GM23338 (cell line): ENCODE measurements at regions not wholly inside any gene's neighbourhood (a gene's known extent, or its start where the extent isn't known, plus 50 kb on each side); places are given as distances from the start of the nearest gene placed in this dataset.

Experiments
- JUNB ChIP-seq: IDR thresholded peaks from one replicate; pipeline ENCODE4 v1.6.1; 2016; ENCODE audit warnings: antibody characterized with exemption; ENCODE audit not compliant: unreplicated experiment
- REST ChIP-seq: IDR thresholded peaks from one replicate; pipeline ENCODE4 v1.6.1; 2018; ENCODE audit warnings: antibody characterized with exemption; ENCODE audit not compliant: unreplicated experiment
- TF ChIP-seq, protein P1 (sequence below), 2 experiments: fragments of 200-600 bp in 1 of 2; sonication (generic) in 1 of 2; conservative IDR thresholded peaks; 2 replicates each; pipeline versions ENCODE4 v1.5.1 to v1.6.1; 2016 to 2017; ENCODE audit warnings: antibody characterized with exemption in 2 of 2, low read depth in 2 of 2, mild to moderate bottlenecking in 2 of 2, moderate library complexity in 1 of 2
- TF ChIP-seq, protein P2 (sequence below): fragments of 250-450 bp; sonication (Bioruptor Pico); IDR thresholded peaks from 2 replicates; pipeline ENCODE4 v1.5.0; 2020; ENCODE audit warnings: mild to moderate bottlenecking, moderate library complexity

GRCh38 chr5:158383486-158383885 lies 524.5 kb upstream of the CLINT1 start:
- TF ChIP-seq, protein P1, sequence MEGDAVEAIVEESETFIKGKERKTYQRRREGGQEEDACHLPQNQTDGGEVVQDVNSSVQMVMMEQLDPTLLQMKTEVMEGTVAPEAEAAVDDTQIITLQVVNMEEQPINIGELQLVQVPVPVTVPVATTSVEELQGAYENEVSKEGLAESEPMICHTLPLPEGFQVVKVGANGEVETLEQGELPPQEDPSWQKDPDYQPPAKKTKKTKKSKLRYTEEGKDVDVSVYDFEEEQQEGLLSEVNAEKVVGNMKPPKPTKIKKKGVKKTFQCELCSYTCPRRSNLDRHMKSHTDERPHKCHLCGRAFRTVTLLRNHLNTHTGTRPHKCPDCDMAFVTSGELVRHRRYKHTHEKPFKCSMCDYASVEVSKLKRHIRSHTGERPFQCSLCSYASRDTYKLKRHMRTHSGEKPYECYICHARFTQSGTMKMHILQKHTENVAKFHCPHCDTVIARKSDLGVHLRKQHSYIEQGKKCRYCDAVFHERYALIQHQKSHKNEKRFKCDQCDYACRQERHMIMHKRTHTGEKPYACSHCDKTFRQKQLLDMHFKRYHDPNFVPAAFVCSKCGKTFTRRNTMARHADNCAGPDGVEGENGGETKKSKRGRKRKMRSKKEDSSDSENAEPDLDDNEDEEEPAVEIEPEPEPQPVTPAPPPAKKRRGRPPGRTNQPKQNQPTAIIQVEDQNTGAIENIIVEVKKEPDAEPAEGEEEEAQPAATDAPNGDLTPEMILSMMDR (conservative IDR thresholded peaks at IDR 0.05; ENCODE audit: low read depth in 2 of 2): no peak
- TF ChIP-seq REST (no peak), JUNB (no peak)
- TF ChIP-seq, protein P2, sequence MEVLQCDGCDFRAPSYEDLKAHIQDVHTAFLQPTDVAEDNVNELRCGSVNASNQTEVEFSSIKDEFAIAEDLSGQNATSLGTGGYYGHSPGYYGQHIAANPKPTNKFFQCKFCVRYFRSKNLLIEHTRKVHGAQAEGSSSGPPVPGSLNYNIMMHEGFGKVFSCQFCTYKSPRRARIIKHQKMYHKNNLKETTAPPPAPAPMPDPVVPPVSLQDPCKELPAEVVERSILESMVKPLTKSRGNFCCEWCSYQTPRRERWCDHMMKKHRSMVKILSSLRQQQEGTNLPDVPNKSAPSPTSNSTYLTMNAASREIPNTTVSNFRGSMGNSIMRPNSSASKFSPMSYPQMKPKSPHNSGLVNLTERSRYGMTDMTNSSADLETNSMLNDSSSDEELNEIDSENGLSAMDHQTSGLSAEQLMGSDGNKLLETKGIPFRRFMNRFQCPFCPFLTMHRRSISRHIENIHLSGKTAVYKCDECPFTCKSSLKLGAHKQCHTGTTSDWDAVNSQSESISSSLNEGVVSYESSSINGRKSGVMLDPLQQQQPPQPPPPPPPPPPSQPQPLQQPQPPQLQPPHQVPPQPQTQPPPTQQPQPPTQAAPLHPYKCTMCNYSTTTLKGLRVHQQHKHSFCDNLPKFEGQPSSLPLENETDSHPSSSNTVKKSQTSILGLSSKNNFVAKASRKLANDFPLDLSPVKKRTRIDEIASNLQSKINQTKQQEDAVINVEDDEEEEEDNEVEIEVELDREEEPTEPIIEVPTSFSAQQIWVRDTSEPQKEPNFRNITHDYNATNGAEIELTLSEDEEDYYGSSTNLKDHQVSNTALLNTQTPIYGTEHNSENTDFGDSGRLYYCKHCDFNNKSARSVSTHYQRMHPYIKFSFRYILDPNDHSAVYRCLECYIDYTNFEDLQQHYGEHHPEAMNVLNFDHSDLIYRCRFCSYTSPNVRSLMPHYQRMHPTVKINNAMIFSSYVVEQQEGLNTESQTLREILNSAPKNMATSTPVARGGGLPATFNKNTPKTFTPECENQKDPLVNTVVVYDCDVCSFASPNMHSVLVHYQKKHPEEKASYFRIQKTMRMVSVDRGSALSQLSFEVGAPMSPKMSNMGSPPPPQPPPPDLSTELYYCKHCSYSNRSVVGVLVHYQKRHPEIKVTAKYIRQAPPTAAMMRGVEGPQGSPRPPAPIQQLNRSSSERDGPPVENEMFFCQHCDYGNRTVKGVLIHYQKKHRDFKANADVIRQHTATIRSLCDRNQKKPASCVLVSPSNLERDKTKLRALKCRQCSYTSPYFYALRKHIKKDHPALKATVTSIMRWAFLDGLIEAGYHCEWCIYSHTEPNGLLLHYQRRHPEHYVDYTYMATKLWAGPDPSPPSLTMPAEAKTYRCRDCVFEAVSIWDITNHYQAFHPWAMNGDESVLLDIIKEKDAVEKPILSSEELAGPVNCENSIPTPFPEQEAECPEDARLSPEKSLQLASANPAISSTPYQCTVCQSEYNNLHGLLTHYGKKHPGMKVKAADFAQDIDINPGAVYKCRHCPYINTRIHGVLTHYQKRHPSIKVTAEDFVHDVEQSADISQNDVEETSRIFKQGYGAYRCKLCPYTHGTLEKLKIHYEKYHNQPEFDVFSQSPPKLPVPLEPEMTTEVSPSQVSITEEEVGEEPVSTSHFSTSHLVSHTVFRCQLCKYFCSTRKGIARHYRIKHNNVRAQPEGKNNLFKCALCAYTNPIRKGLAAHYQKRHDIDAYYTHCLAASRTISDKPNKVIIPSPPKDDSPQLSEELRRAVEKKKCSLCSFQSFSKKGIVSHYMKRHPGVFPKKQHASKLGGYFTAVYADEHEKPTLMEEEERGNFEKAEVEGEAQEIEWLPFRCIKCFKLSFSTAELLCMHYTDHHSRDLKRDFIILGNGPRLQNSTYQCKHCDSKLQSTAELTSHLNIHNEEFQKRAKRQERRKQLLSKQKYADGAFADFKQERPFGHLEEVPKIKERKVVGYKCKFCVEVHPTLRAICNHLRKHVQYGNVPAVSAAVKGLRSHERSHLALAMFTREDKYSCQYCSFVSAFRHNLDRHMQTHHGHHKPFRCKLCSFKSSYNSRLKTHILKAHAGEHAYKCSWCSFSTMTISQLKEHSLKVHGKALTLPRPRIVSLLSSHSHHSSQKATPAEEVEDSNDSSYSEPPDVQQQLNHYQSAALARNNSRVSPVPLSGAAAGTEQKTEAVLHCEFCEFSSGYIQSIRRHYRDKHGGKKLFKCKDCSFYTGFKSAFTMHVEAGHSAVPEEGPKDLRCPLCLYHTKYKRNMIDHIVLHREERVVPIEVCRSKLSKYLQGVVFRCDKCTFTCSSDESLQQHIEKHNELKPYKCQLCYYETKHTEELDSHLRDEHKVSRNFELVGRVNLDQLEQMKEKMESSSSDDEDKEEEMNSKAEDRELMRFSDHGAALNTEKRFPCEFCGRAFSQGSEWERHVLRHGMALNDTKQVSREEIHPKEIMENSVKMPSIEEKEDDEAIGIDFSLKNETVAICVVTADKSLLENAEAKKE: no peak
